ENCODE measurements at regions not wholly inside any gene's neighbourhood (a gene's known extent, or its start where the extent isn't known, plus 50 kb on each side); places are given as distances from the start of the nearest gene placed in this dataset.

DNA sequence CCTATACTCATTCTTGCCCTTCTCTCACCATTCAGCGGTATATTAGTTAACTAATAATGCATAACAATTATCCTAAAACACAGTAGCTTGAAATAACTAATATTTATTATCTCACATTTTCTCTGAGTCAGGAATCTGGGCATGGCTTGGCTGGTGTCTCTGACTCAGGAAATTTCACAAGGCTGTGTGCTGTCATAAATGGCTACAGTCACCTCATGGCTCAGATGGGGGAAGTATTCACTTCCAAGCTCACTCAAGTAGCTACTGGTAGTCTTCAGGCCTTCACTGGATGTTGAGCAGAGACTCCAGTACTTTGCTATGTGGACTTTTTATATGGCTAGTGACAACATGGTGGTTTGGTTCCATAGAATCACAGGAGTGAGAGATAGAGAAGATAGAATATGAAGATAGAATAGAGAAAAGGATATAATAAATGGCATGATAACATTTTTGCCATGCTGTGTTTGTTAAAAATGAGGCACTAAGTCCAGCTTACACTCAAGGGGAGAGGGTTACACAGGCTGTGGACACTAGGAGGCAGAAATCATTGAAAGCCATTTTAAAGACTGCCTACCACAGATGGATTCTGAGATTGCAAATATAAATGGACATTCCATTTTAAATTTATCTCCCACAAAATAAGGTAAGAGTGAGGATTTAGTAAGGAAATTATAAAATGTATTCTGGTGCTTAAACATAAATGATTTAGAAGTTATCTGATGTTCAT is 997.8 kb upstream of the CHORDC1 start:
- Mint-ChIP-seq H3K27ac (ENCODE audit: unreplicated experiment) (no peak overlapping the region), H3K9me3 (ENCODE audit: unreplicated experiment) (no peaks in the 10 kb centered on the region), H3K36me3 (ENCODE audit: insufficient read depth, unreplicated experiment) (no peaks in the 10 kb centered on the region), H3K4me1 (ENCODE audit: low read depth, unreplicated experiment) (no peaks in the 10 kb centered on the region), H3K4me3 (ENCODE audit: unreplicated experiment) (no peak overlapping the region), H3K27me3 (ENCODE audit: insufficient read depth, unreplicated experiment) (no peaks in the 10 kb centered on the region)
- TF ChIP-seq CTCF (IDR thresholded peaks at IDR 0.05; ENCODE audit: insufficient read depth in 1 of 2, low read depth in 1 of 2, low read length in 1 of 2, severe bottlenecking in 1 of 2, unreplicated experiment in 1 of 2): no peak
- no peak for DNase-seq
- CTCF ChIA-PET: interaction anchor here (0.5 to 1.2 kb wide), 2 partner anchors 8 to 11 kb away, joined by 3 read pairs; no protein-coding TSS in a partner anchor
- intact Hi-C loops (cut with micrococcal nuclease; ENCODE audit: unreplicated experiment): no loop called here
- no peaks in the 10 kb centered on the region for H3K4me1 ChIP-seq
- BruUV-seq (replicated peaks): no TSS peak
- no peak overlapping the region for H3K4me3 ChIP-seq (ENCODE audit: low read depth, low read length)
- no peaks in the 10 kb centered on the region for H3K36me3 ChIP-seq (ENCODE audit: control insufficient read depth, insufficient read depth, low read length)
- POLR2A ChIA-PET: no interaction called here
- H3K9me3 ChIP-seq: no peaks in the 10 kb centered on the region
- no peaks in the 10 kb centered on the region for H3K27me3 ChIP-seq (replicated peaks; ENCODE audit: control insufficient read depth, insufficient read depth, low read length)

GRCh38 chr11:91219535-91219934 is 996.7 kb upstream of the CHORDC1 start:
- ChIA-PET POLR2A (no interaction called here), CTCF (no interaction called here)
- no peaks in the 10 kb centered on the region for H3K9me3 ChIP-seq
- DNase-seq: no peak
- no peaks in the 10 kb centered on the region for H3K27me3 ChIP-seq (replicated peaks; ENCODE audit: control insufficient read depth, insufficient read depth, low read length)
- Mint-ChIP-seq H3K27ac (ENCODE audit: unreplicated experiment) (no peak overlapping the region), H3K27me3 (ENCODE audit: insufficient read depth, unreplicated experiment) (no peaks in the 10 kb centered on the region), H3K9me3 (ENCODE audit: unreplicated experiment) (no peaks in the 10 kb centered on the region), H3K4me3 (ENCODE audit: unreplicated experiment) (no peak overlapping the region), H3K36me3 (ENCODE audit: insufficient read depth, unreplicated experiment) (no peaks in the 10 kb centered on the region), H3K4me1 (ENCODE audit: low read depth, unreplicated experiment) (no peaks in the 10 kb centered on the region)
- H3K36me3 ChIP-seq (ENCODE audit: control insufficient read depth, insufficient read depth, low read length): no peaks in the 10 kb centered on the region
- intact Hi-C loops (cut with micrococcal nuclease; ENCODE audit: unreplicated experiment): no loop called here
- no peaks in the 10 kb centered on the region for H3K4me1 ChIP-seq
- H3K4me3 ChIP-seq (ENCODE audit: low read depth, low read length): no peak overlapping the region
- TF ChIP-seq CTCF (IDR thresholded peaks at IDR 0.05; ENCODE audit: insufficient read depth in 1 of 2, low read depth in 1 of 2, low read length in 1 of 2, severe bottlenecking in 1 of 2, unreplicated experiment in 1 of 2): no peak
- BruUV-seq (replicated peaks): no TSS peak

DNA sequence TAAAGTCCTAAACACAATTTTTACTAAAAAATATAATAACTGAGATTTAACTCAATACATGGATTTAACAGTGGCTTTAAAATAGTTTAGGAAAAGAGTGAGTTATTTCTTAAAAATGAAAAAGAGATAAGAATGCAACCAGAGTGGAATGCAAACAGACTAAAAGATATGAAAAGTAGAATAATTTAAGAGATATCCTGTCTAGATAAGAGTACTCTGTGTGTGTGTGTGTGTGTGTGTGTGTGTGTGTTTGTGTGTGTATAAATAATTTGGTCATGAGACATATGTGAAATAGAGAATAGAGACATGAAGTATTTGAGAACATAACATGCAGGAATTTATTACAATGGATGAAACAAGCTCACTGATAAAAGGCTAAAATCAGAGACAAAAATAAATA is 986.9 kb upstream of the CHORDC1 start:
- ChIA-PET POLR2A (no interaction called here), CTCF (no interaction called here)
- BruUV-seq (replicated peaks): no TSS peak
- H3K4me1 ChIP-seq: 0 out of 2 replicates have a peak, but pooled peaks cover 7% of the 10 kb centered on the region
- no peak overlapping the region for H3K27ac Mint-ChIP-seq (ENCODE audit: unreplicated experiment)
- no peaks in the 10 kb centered on the region for H3K36me3 Mint-ChIP-seq (ENCODE audit: insufficient read depth, unreplicated experiment)
- H3K36me3 ChIP-seq (ENCODE audit: control insufficient read depth, insufficient read depth, low read length): no peaks in the 10 kb centered on the region
- intact Hi-C loops (cut with micrococcal nuclease; ENCODE audit: unreplicated experiment): no loop called here
- H3K4me3 ChIP-seq (ENCODE audit: low read depth, low read length): no peak overlapping the region
- no peaks in the 10 kb centered on the region for H3K4me1 Mint-ChIP-seq (ENCODE audit: low read depth, unreplicated experiment)
- no peaks in the 10 kb centered on the region for H3K27me3 ChIP-seq (replicated peaks; ENCODE audit: control insufficient read depth, insufficient read depth, low read length)
- no peak for DNase-seq
- no peaks in the 10 kb centered on the region for H3K27me3 Mint-ChIP-seq (ENCODE audit: insufficient read depth, unreplicated experiment)
- no peak for TF ChIP-seq CTCF (IDR thresholded peaks at IDR 0.05; ENCODE audit: insufficient read depth in 1 of 2, low read depth in 1 of 2, low read length in 1 of 2, severe bottlenecking in 1 of 2, unreplicated experiment in 1 of 2)
- no peak overlapping the region for H3K4me3 Mint-ChIP-seq (ENCODE audit: unreplicated experiment)
- H3K9me3 Mint-ChIP-seq (ENCODE audit: unreplicated experiment): peaks cover 11% of the 10 kb centered on the region
- H3K9me3 ChIP-seq: no peaks in the 10 kb centered on the region

Measured in Caco-2 (cell line).